ENCODE measurements at regions not wholly inside any gene's neighbourhood (a gene's known extent, or its start where the extent isn't known, plus 50 kb on each side); places are given as distances from the start of the nearest gene placed in this dataset.

GRCh38 chr18:30280186-30280585, 762.4 kb downstream of the DSC3 start:
- TF ChIP-seq CTCF (IDR thresholded peaks at IDR 0.05), result no peak
- Histone ChIP-seq H3K4me1 (no peaks in the 10 kb centered on the region), H3K4me3 (no peak overlapping the region), H3K27ac (no peak overlapping the region), H3K9me3 (no peaks in the 10 kb centered on the region), H3K27me3 (no peaks in the 10 kb centered on the region), H3K36me3 (no peaks in the 10 kb centered on the region)
- intact Hi-C loops (cut with DNase I; ENCODE audit: low total_unique reads), result no loop called here
- no peak for DNase-seq

GRCh38 chr18:30277676-30278075, 764.9 kb downstream of the DSC3 start:
- Histone ChIP-seq H3K4me3 (no peak overlapping the region), H3K27ac (no peak overlapping the region), H3K36me3 (no peaks in the 10 kb centered on the region), H3K9me3 (no peaks in the 10 kb centered on the region), H3K27me3 (no peaks in the 10 kb centered on the region), H3K4me1 (no peaks in the 10 kb centered on the region)
- no peak for TF ChIP-seq CTCF (IDR thresholded peaks at IDR 0.05)
- no peak for DNase-seq
- intact Hi-C loops (cut with DNase I; ENCODE audit: low total_unique reads), result no loop called here

- intact Hi-C loops (cut with DNase I; ENCODE audit: low total_unique reads), result no loop called here
- no peaks in the 10 kb centered on the region for H3K27me3 ChIP-seq
- no peak for TF ChIP-seq CTCF (IDR thresholded peaks at IDR 0.05)
- no peak for DNase-seq
- no peaks in the 10 kb centered on the region for H3K4me1 ChIP-seq
- H3K27ac ChIP-seq, result no peak overlapping the region
- H3K36me3 ChIP-seq, result no peaks in the 10 kb centered on the region
- H3K9me3 ChIP-seq, result no peaks in the 10 kb centered on the region
- H3K4me3 ChIP-seq, result no peak overlapping the region
These were observed 770.8 kb downstream of the DSC3 start for GRCh38 chr18:30271716-30272115.

GRCh38 chr18:30265190-30265589, 777.4 kb downstream of the DSC3 start:
- no peaks in the 10 kb centered on the region for H3K36me3 ChIP-seq
- no peak for DNase-seq
- no peak overlapping the region for H3K27ac ChIP-seq
- H3K4me1 ChIP-seq, result no peaks in the 10 kb centered on the region
- H3K27me3 ChIP-seq, result no peaks in the 10 kb centered on the region
- no peak for TF ChIP-seq CTCF (IDR thresholded peaks at IDR 0.05)
- intact Hi-C loops (cut with DNase I; ENCODE audit: low total_unique reads), result no loop called here
- H3K9me3 ChIP-seq, result no peaks in the 10 kb centered on the region
- H3K4me3 ChIP-seq, result no peak overlapping the region

DNA sequence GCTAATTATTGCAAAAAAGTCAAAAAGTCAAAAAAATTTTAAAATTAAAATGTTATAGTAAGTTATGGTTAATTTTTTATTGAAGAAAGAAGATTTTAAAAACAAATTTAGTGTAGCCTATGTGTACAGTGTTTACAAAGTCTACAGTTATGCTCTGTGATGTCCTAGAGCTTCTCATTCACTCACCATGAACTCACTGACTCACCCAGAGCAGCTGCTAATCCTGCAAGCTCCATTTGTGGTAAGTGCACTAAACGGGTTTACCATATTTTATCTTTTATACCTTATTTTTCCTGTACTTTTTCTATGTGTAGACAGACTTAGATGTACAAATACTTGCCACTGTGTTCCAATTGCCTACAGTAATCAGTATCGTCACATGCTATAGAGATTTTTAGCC, 788.2 kb downstream of the DSC3 start:
- Histone ChIP-seq H3K4me3 (no peak overlapping the region), H3K9me3 (no peaks in the 10 kb centered on the region), H3K27me3 (no peaks in the 10 kb centered on the region), H3K36me3 (no peaks in the 10 kb centered on the region), H3K27ac (no peak overlapping the region), H3K4me1 (no peaks in the 10 kb centered on the region)
- TF ChIP-seq CTCF (IDR thresholded peaks at IDR 0.05), result no peak
- no peak for DNase-seq
- intact Hi-C loops (cut with DNase I; ENCODE audit: low total_unique reads), result no loop called here

DNA sequence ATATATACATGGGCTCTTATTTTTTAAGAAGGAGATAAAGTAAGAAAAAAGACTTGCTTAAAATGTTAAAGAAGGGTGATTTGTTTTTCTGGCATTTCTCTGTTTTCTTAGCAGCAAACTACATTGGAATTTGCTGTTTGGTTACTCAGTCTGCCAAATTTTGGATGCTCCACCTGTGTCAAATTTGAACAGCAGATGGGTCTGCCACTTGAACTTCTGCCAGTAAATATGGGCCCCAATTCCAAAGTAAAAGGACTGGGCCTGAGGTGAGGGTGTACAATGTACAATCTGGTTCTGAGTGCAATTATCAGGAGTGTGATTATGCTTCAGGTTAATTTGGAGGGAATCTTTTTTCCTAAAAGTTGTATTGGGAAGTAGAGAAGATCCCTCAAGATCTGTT, 794.5 kb downstream of the DSC3 start:
- Histone ChIP-seq H3K36me3 (no peaks in the 10 kb centered on the region), H3K9me3 (no peaks in the 10 kb centered on the region), H3K27me3 (no peaks in the 10 kb centered on the region), H3K4me3 (no peak overlapping the region), H3K4me1 (no peaks in the 10 kb centered on the region), H3K27ac (no peak overlapping the region)
- intact Hi-C loops (cut with DNase I; ENCODE audit: low total_unique reads), result no loop called here
- no peak for TF ChIP-seq CTCF (IDR thresholded peaks at IDR 0.05)
- no peak for DNase-seq

All from tibial artery (tissue), 4 donors.